ENCODE measurements at regions not wholly inside any gene's neighbourhood (a gene's known extent, or its start where the extent isn't known, plus 50 kb on each side); places are given as distances from the start of the nearest gene placed in this dataset.

GRCh38 chr18:76610933-76611749 lies 116.1 kb upstream of the ZNF516 start:
- no peaks in the 10 kb centered on the region for H3K36me3 ChIP-seq (ENCODE audit: control insufficient read depth, insufficient read depth, low read length)
- H3K4me3 ChIP-seq (replicated peaks; ENCODE audit: low read depth, low read length), result no peak overlapping the region
- no peak for DNase-seq (ENCODE audit: extremely low read depth, insufficient read length)
- no peaks in the 10 kb centered on the region; the same call in 1 of the 2 replicates for H3K27me3 ChIP-seq (replicated peaks; ENCODE audit: control insufficient read depth, insufficient read depth, low read length)
- no peak for TF ChIP-seq CTCF (IDR thresholded peaks at IDR 0.05; ENCODE audit: insufficient read depth, low read length, poor library complexity, severe bottlenecking)

GRCh38 chr18:76610012-76610411 lies 115.0 kb upstream of the ZNF516 start:
- no peak for TF ChIP-seq CTCF (IDR thresholded peaks at IDR 0.05; ENCODE audit: insufficient read depth, low read length, poor library complexity, severe bottlenecking)
- DNase-seq (ENCODE audit: extremely low read depth, insufficient read length), result no peak
- no peak overlapping the region for H3K4me3 ChIP-seq (replicated peaks; ENCODE audit: low read depth, low read length)
- no peaks in the 10 kb centered on the region; the same call in 1 of the 2 replicates for H3K27me3 ChIP-seq (replicated peaks; ENCODE audit: control insufficient read depth, insufficient read depth, low read length)
- no peaks in the 10 kb centered on the region for H3K36me3 ChIP-seq (ENCODE audit: control insufficient read depth, insufficient read depth, low read length)

GRCh38 chr18:76605341-76605929 lies 110.4 kb upstream of the ZNF516 start:
- DNase-seq (ENCODE audit: extremely low read depth, insufficient read length), result no peak
- Histone ChIP-seq H3K27me3 (replicated peaks; ENCODE audit: control insufficient read depth, insufficient read depth, low read length) (no peaks in the 10 kb centered on the region), H3K36me3 (ENCODE audit: control insufficient read depth, insufficient read depth, low read length) (no peaks in the 10 kb centered on the region), H3K4me3 (replicated peaks; ENCODE audit: low read depth, low read length) (no peak overlapping the region)
- TF ChIP-seq CTCF (IDR thresholded peaks at IDR 0.05; ENCODE audit: insufficient read depth, low read length, poor library complexity, severe bottlenecking), result no peak

DNA sequence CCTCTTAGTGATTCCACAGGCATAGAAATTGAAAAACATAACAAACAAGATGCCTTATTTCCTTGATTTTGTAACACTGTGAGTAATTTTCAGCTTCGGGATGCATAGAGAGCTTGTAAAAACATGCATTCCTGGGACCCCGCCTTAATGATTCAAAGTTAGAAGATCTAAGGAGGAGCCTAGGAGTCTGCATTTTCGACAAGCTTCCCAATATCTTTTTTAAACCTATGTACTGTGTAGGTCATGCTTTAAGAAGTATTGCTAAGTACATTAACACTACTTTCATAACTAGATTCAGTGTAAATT lies 109.8 kb upstream of the ZNF516 start:
- Histone ChIP-seq H3K27me3 (replicated peaks; ENCODE audit: control insufficient read depth, insufficient read depth, low read length) (no peaks in the 10 kb centered on the region), H3K4me3 (replicated peaks; ENCODE audit: low read depth, low read length) (no peak overlapping the region), H3K36me3 (ENCODE audit: control insufficient read depth, insufficient read depth, low read length) (no peaks in the 10 kb centered on the region)
- no peak for DNase-seq (ENCODE audit: extremely low read depth, insufficient read length)
- TF ChIP-seq CTCF (IDR thresholded peaks at IDR 0.05; ENCODE audit: insufficient read depth, low read length, poor library complexity, severe bottlenecking), result no peak

DNA sequence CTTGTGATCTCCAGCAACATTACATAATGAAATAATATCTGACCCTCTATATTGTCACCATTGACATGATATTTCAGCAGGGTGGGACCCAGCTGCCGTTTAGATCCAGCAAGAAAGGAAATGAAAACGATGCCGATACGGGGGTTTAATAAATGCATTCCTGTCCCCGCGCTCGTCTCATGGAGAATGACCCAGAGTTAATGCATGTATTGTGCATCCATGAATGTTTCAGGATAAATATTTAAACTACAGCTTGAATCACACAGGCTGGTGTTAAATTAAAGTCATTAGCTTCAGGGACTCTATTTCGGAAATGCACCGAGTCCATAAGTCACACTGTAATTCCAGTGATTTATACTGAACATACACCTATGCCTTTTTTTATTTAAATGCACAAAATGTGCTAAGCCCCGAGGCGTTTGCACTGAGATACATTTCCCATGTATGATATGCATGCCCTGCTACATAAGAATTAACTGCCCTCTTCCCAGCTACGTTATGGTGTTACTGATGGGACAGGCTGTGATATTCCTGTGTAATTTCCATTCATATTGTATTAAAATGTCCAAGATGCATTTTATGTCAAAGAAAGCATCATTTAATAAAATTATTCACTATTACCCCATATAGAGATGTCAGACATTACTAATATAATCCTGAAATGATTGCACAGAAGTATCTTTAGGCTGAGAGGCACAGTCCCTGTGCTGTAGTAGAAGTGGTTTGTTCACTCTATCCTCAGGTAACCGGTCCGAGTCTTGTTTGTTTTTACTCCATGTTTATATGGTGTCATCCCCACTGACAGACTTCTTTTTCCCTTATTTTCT lies 109.3 kb upstream of the ZNF516 start:
- no peak overlapping the region for H3K4me3 ChIP-seq (replicated peaks; ENCODE audit: low read depth, low read length)
- DNase-seq (ENCODE audit: extremely low read depth, insufficient read length), result no peak
- H3K36me3 ChIP-seq (ENCODE audit: control insufficient read depth, insufficient read depth, low read length), result no peaks in the 10 kb centered on the region
- H3K27me3 ChIP-seq (replicated peaks; ENCODE audit: control insufficient read depth, insufficient read depth, low read length), result no peaks in the 10 kb centered on the region
- no peak for TF ChIP-seq CTCF (IDR thresholded peaks at IDR 0.05; ENCODE audit: insufficient read depth, low read length, poor library complexity, severe bottlenecking)
